Breast epithelium (tissue), 3 donors: ENCODE measurements at regions not wholly inside any gene's neighbourhood (a gene's known extent, or its start where the extent isn't known, plus 50 kb on each side); places are given as distances from the start of the nearest gene placed in this dataset.

Experiments used
- POLR2A ChIP-seq: fragments of 450-650 bp; IDR thresholded peaks from one replicate; pipeline ENCODE4 v1.6.1; 2016; ENCODE audit warnings: antibody characterized with exemption, mild to moderate bottlenecking, moderate library complexity
- TF ChIP-seq, protein P1 (sequence below), 3 donors: fragments of 450-650 bp; IDR thresholded peaks; one replicate each; pipeline ENCODE4 v1.5.1; 2016 to 2017; ENCODE audit warnings: antibody characterized with exemption in 3 of 3, mild to moderate bottlenecking in 3 of 3, moderate library complexity in 3 of 3

DNA sequence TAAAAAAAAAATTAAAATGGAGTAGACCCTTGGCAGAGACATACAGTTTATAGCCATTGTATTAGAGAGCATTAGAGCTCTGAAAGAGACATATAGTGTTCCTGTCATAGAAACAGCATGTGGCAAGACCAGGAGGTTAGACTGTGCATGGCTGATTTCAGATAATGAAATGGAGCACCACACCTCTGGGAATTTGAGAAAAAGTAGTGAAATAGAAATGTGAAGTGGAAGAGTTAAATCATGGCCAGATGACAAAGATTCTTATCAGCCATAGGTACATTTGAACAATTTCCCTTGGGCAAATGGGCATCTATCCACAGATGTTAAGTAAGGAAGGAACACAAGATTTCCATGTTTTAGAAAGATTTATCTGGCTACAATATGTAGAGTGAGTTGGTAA, 1083.1 kb downstream of the PLA2G4A start:
- no peak for TF ChIP-seq POLR2A
- TF ChIP-seq, protein P1, sequence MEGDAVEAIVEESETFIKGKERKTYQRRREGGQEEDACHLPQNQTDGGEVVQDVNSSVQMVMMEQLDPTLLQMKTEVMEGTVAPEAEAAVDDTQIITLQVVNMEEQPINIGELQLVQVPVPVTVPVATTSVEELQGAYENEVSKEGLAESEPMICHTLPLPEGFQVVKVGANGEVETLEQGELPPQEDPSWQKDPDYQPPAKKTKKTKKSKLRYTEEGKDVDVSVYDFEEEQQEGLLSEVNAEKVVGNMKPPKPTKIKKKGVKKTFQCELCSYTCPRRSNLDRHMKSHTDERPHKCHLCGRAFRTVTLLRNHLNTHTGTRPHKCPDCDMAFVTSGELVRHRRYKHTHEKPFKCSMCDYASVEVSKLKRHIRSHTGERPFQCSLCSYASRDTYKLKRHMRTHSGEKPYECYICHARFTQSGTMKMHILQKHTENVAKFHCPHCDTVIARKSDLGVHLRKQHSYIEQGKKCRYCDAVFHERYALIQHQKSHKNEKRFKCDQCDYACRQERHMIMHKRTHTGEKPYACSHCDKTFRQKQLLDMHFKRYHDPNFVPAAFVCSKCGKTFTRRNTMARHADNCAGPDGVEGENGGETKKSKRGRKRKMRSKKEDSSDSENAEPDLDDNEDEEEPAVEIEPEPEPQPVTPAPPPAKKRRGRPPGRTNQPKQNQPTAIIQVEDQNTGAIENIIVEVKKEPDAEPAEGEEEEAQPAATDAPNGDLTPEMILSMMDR (IDR thresholded peaks at IDR 0.05) = no peak
